Activated B cell treated with CpG ODN at 0.5 μM for 24 hours (primary cell): ENCODE measurements at regions not wholly inside any gene's neighbourhood (a gene's known extent, or its start where the extent isn't known, plus 50 kb on each side); places are given as distances from the start of the nearest gene placed in this dataset.

Source experiments
- ATAC-seq: fragments of 200-7000 bp; cut with Tn5 transposase; one replicate; pipeline ENCODE4 v1.10.0; 2021; ENCODE audit warnings: low read depth, mild to moderate bottlenecking, moderate library complexity
- CTCF ChIA-PET: fragments of 350-600 bp; sonication (Branson Sonifier 250); formaldehyde crosslinking; loops from one replicate; lab custom pipeline; 2021; ENCODE audit warnings: antibody characterized with exemption; lab: Charles Lee
- POLR2A ChIA-PET: fragments of 350-600 bp; sonication (Branson Sonifier 250); formaldehyde crosslinking; loops from one replicate; lab custom pipeline; 2021; ENCODE audit warnings: antibody characterized with exemption; lab: Charles Lee
- DNase-seq: peaks from one replicate; pipeline ENCODE4 v3.0.0; 2022
- H3K27ac Mint-ChIP-seq: one replicate; pipeline ENCODE4 v1.8.0; 2020; ENCODE audit warnings: mixed read lengths
- H3K27me3 Mint-ChIP-seq: one replicate; pipeline ENCODE4 v1.8.0; 2021; ENCODE audit warnings: mixed read lengths
- H3K36me3 Mint-ChIP-seq: one replicate; pipeline ENCODE4 v1.8.0; 2021; ENCODE audit warnings: low read depth, mixed read lengths
- H3K4me1 Mint-ChIP-seq: one replicate; pipeline ENCODE4 v1.8.0; 2021; ENCODE audit warnings: mixed read lengths
- H3K4me3 Mint-ChIP-seq: one replicate; pipeline ENCODE4 v1.8.0; 2020; ENCODE audit warnings: mild to moderate bottlenecking, mixed read lengths
- H3K9me3 Mint-ChIP-seq: one replicate; pipeline ENCODE4 v1.8.0; 2020; ENCODE audit warnings: mixed read lengths
- intact Hi-C: fragments of 100-400 bp; cut with micrococcal nuclease; formaldehyde crosslinking; loops from one replicate; pipeline ENCODE4 v1.15.1; 2024
- TF ChIP-seq, protein P1 (sequence below): fragments of 200-600 bp; IDR thresholded peaks from one replicate; pipeline ENCODE4 v1.8.0; 2022; ENCODE audit warnings: antibody characterized with exemption, mild to moderate bottlenecking

DNA sequence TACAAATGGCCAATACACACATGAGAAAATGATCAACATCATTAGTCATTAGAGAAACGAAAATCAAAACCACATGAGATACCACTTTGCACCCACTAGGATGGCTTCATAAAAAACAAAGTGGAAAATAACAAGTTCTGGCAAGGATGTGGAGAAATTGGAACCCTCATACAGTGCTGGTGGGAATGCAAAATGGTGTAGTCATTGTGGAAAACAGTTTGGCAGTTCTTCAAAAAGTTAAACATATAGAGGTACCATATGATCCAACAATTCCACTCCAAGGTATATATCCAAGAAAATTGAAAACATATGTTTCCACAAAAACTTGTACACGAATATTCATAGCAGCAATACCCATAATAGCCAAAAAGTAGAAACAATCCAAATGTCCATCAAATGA lies 231.6 kb upstream of the CSF3R start:
- H3K9me3 Mint-ChIP-seq: no peaks in the 10 kb centered on the region
- H3K4me1 Mint-ChIP-seq: no peaks in the 10 kb centered on the region
- POLR2A ChIA-PET: no interaction called here
- H3K27ac Mint-ChIP-seq: no peak overlapping the region
- no peak for DNase-seq
- intact Hi-C loops: no loop called here
- TF ChIP-seq, protein P1, sequence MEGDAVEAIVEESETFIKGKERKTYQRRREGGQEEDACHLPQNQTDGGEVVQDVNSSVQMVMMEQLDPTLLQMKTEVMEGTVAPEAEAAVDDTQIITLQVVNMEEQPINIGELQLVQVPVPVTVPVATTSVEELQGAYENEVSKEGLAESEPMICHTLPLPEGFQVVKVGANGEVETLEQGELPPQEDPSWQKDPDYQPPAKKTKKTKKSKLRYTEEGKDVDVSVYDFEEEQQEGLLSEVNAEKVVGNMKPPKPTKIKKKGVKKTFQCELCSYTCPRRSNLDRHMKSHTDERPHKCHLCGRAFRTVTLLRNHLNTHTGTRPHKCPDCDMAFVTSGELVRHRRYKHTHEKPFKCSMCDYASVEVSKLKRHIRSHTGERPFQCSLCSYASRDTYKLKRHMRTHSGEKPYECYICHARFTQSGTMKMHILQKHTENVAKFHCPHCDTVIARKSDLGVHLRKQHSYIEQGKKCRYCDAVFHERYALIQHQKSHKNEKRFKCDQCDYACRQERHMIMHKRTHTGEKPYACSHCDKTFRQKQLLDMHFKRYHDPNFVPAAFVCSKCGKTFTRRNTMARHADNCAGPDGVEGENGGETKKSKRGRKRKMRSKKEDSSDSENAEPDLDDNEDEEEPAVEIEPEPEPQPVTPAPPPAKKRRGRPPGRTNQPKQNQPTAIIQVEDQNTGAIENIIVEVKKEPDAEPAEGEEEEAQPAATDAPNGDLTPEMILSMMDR: no peak
- H3K27me3 Mint-ChIP-seq: peaks cover 35% of the 10 kb centered on the region
- no peak overlapping the region for H3K4me3 Mint-ChIP-seq
- CTCF ChIA-PET: no interaction called here
- H3K36me3 Mint-ChIP-seq: no peaks in the 10 kb centered on the region
- no peak for ATAC-seq

DNA sequence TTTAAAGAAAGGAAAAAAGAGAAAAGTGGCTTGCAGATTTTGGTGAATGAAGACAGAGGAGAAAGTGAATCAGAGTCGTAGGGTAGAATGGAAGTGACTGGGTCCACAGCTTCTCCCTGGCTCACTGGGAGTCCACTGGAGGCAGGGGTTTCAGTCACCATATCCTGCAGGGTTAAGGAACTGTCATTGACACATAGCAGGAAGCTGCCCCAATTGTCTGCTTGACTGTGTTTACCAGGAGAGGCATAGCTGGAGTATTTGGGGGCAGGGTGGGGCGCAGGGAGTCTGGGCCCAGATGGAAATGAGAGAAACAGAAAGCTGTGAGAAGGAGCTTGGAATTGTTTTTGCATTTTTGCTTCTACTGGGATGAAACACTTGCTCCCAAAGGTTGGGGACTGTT lies 228.8 kb upstream of the CSF3R start:
- ChIA-PET POLR2A (no interaction called here), CTCF (no interaction called here)
- H3K27me3 Mint-ChIP-seq: peaks cover 43% of the 10 kb centered on the region
- H3K27ac Mint-ChIP-seq: no peak overlapping the region
- no peaks in the 10 kb centered on the region for H3K36me3 Mint-ChIP-seq
- H3K4me3 Mint-ChIP-seq: no peak overlapping the region
- ATAC-seq (no peak), DNase-seq (no peak)
- intact Hi-C loops: no loop called here
- no peaks in the 10 kb centered on the region for H3K9me3 Mint-ChIP-seq
- TF ChIP-seq, protein P1: no peak
- no peaks in the 10 kb centered on the region for H3K4me1 Mint-ChIP-seq

DNA sequence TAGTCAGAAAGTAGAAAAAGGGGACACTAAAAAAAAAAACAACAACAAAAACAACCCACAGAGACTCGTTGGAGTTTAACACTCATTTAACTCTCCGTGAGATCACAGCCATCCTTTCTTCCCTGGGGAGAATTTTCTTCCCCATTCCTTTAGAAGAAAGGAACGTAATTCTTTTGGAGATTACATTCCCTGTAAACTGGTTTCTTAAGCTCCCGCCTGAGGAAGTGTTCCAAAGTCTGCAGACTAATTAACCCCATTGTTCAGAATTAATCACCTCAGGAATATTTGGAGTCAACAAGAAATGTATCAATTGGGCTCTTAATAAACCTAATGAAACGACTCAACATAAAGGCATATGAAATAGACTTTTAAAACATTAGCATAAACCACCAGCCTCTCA lies 228.2 kb upstream of the CSF3R start:
- Mint-ChIP-seq H3K9me3 (no peaks in the 10 kb centered on the region), H3K27ac (no peak overlapping the region), H3K27me3 (peaks cover 48% of the 10 kb centered on the region), H3K4me1 (no peaks in the 10 kb centered on the region), H3K4me3 (no peak overlapping the region), H3K36me3 (no peaks in the 10 kb centered on the region)
- DNase-seq (no peak), ATAC-seq (no peak)
- TF ChIP-seq, protein P1: no peak
- ChIA-PET CTCF (no interaction called here), POLR2A (no interaction called here)
- intact Hi-C loops: no loop called here

DNA sequence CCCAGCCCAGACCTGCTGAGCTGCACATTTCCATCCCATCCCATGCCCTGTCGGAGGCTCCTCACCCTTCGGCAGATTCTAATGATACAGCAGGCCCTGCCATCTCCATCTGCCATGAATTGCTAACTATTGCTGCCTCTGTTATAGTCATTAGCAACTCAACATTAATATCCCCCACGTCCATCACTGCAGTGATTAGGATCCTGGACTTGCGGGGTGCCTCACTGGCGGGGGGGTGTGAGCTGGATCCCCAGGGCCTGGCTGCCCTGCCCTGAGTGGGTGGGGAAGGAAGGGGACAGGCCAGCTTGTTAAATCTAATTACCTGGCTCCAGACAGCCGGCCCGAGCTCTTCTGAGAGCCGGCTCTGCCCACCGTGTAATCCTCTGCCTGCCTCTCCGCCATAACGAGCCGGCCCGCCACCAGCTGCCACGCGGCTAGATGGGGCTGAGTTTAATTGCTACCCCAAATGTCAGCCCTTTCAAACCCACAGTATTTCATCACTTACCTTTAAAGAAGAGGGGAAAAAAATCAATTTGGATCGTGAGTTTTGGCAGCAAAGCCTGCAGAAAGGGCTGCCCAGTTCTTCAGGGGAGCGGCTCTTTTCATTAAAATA lies 227.3 kb upstream of the CSF3R start:
- ChIA-PET CTCF (no interaction called here), POLR2A (no interaction called here)
- H3K4me1 Mint-ChIP-seq: no peaks in the 10 kb centered on the region
- H3K9me3 Mint-ChIP-seq: no peaks in the 10 kb centered on the region
- no peak overlapping the region for H3K27ac Mint-ChIP-seq
- intact Hi-C loops: no loop called here
- no peak for ATAC-seq
- no peak overlapping the region for H3K4me3 Mint-ChIP-seq
- TF ChIP-seq, protein P1: no peak
- DNase-seq: no peak
- H3K27me3 Mint-ChIP-seq: peaks cover 51% of the 10 kb centered on the region
- H3K36me3 Mint-ChIP-seq: no peaks in the 10 kb centered on the region

DNA sequence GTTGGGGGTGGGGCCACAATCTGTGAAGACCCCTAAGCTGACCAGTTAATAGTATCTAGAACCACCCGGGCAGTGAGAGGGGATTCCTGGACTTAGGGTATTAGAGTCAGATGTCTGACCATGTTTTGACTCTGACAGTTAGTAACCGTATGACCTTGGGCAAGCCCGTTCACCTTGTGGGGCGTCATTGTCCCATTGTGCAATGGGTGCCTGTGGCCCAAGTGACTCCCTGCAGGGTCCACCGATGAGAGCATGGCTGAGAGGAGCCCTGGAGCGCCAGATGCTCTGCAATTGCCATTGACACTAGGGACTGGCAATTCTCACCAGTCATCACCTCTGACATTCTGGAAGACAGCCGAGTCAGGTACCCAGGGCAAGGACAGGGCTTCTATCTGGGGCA lies 225.9 kb upstream of the CSF3R start:
- Mint-ChIP-seq H3K4me1 (peaks cover 4% of the 10 kb centered on the region), H3K36me3 (no peaks in the 10 kb centered on the region), H3K9me3 (no peaks in the 10 kb centered on the region), H3K27ac (no peak overlapping the region), H3K27me3 (peaks cover 43% of the 10 kb centered on the region), H3K4me3 (no peak overlapping the region)
- no peak for DNase-seq
- ATAC-seq: no peak
- CTCF ChIA-PET: no interaction called here
- POLR2A ChIA-PET: no interaction called here
- intact Hi-C loops: no loop called here
- TF ChIP-seq, protein P1: no peak
